Stimulated activated CD8-positive, alpha-beta memory T cell treated with anti-CD3 and anti-CD28 coated beads, Interleukin-4, amount 100 ng/mL, for 24 hours (primary cell): ENCODE measurements at regions not wholly inside any gene's neighbourhood (a gene's known extent, or its start where the extent isn't known, plus 50 kb on each side); places are given as distances from the start of the nearest gene placed in this dataset.
"Not testable (repeated sequence)": the region's sequence is repeated elsewhere in the genome, so short reads cannot be mapped to it uniquely, and the experiment has no call there.

Experiments used
- DNase-seq: peaks from one replicate; pipeline ENCODE4 v3.0.0-alpha.2; 2020; ENCODE audit warnings: low read depth

- DNase-seq: no peak
Measured at GRCh38 chrX:109782994-109783700, 50.1 kb upstream of the ACSL4 start.

- no peak for DNase-seq
Measured at GRCh38 chrX:109783701-109784079, 50.6 kb upstream of the ACSL4 start.

GRCh38 chrX:109785053-109785452 lies 52.0 kb upstream of the ACSL4 start:
- DNase-seq: no peak

GRCh38 chrX:109790511-109790910 lies 57.5 kb upstream of the ACSL4 start:
- DNase-seq: not testable (repeated sequence)

GRCh38 chrX:109793191-109793590 lies 60.1 kb upstream of the ACSL4 start:
- DNase-seq: no peak

- DNase-seq: no peak
Measured at GRCh38 chrX:109795682-109796081, 62.6 kb upstream of the ACSL4 start.

GRCh38 chrX:109797311-109797975 lies 64.4 kb upstream of the ACSL4 start:
- DNase-seq: no peak

GRCh38 chrX:109812236-109812635 lies 79.2 kb upstream of the ACSL4 start:
- DNase-seq: no peak

- no peak for DNase-seq
Measured at GRCh38 chrX:109813236-109813635, 80.2 kb upstream of the ACSL4 start.

GRCh38 chrX:109818976-109819375 lies 85.9 kb upstream of the ACSL4 start:
- no peak for DNase-seq

GRCh38 chrX:109822861-109823260 lies 89.8 kb upstream of the ACSL4 start:
- DNase-seq: no peak

GRCh38 chrX:109826954-109827708 lies 94.1 kb upstream of the ACSL4 start:
- no peak for DNase-seq

- DNase-seq: no peak
Measured at GRCh38 chrX:109827772-109828171, 94.7 kb upstream of the ACSL4 start.

- no peak for DNase-seq
Measured at GRCh38 chrX:109830157-109830703, 97.2 kb upstream of the ACSL4 start.

- no peak for DNase-seq
Measured at GRCh38 chrX:109830704-109831206, 97.7 kb upstream of the ACSL4 start.

GRCh38 chrX:109831326-109831985 lies 98.4 kb upstream of the ACSL4 start:
- no peak for DNase-seq

- no peak for DNase-seq
Measured at GRCh38 chrX:109839694-109840567, 106.9 kb upstream of the ACSL4 start.

GRCh38 chrX:109840585-109840984 lies 107.5 kb upstream of the ACSL4 start:
- DNase-seq: no peak

GRCh38 chrX:109841257-109841656 lies 108.2 kb upstream of the ACSL4 start:
- DNase-seq: no peak

GRCh38 chrX:109841869-109842579 lies 109.0 kb upstream of the ACSL4 start:
- DNase-seq: no peak
